Nephron progenitor cell (in vitro differentiated cells): ENCODE measurements at regions not wholly inside any gene's neighbourhood (a gene's known extent, or its start where the extent isn't known, plus 50 kb on each side); places are given as distances from the start of the nearest gene placed in this dataset.

Source experiments
- DNase-seq: peaks from one replicate; pipeline ENCODE4 v3.0.0; 2021
- H3K27ac Mint-ChIP-seq: 2 replicates; pipeline ENCODE4 v1.8.0; 2021; ENCODE audit warnings: mild to moderate bottlenecking, moderate library complexity, mixed read lengths
- H3K27me3 Mint-ChIP-seq: 2 replicates; pipeline ENCODE4 v1.8.0; 2021; ENCODE audit warnings: mild to moderate bottlenecking, low read depth, mixed read lengths; ENCODE audit not compliant: poor library complexity
- H3K36me3 Mint-ChIP-seq: 2 replicates; pipeline ENCODE4 v1.8.0; 2021; ENCODE audit warnings: low read depth, mixed read lengths
- H3K4me1 Mint-ChIP-seq: 2 replicates; pipeline ENCODE4 v1.8.0; 2021; ENCODE audit warnings: mixed read lengths
- H3K4me3 Mint-ChIP-seq: 2 replicates; pipeline ENCODE4 v1.8.0; 2021; ENCODE audit warnings: mild to moderate bottlenecking, moderate library complexity, mixed read lengths
- H3K9me3 Mint-ChIP-seq: 2 replicates; pipeline ENCODE4 v1.8.0; 2021; ENCODE audit warnings: mild to moderate bottlenecking, moderate library complexity, mixed read lengths
- TF ChIP-seq, protein P1 (sequence below): fragments of 200-600 bp; sonication (generic); IDR thresholded peaks from 2 replicates; pipeline ENCODE4 v1.5.0; 2021; ENCODE audit warnings: antibody characterized with exemption

DNA sequence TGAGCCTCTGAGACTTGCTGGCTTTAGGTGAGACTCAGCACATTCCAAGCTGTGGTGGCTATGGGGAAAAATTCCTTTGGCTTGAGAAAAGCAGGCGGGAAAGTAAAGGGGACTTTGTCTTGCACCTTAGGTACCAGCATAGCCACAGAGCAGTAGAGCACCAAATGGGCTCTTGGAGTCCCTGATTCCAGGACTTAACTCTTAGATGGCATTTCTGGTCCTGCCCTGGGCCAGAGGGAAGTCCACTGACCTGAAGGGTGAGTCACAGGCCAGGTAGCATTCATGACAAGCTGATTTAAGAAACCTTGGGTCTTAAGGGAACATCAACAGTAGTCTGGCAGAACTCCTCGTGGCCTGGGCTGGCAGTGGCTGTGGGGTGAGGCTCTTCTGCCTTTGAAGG is 344.7 kb downstream of the DUSP10 start:
- H3K27me3 Mint-ChIP-seq, result no peaks in the 10 kb centered on the region
- H3K27ac Mint-ChIP-seq, result no peak overlapping the region
- H3K9me3 Mint-ChIP-seq, result peaks cover 69% of the 10 kb centered on the region
- TF ChIP-seq, protein P1, sequence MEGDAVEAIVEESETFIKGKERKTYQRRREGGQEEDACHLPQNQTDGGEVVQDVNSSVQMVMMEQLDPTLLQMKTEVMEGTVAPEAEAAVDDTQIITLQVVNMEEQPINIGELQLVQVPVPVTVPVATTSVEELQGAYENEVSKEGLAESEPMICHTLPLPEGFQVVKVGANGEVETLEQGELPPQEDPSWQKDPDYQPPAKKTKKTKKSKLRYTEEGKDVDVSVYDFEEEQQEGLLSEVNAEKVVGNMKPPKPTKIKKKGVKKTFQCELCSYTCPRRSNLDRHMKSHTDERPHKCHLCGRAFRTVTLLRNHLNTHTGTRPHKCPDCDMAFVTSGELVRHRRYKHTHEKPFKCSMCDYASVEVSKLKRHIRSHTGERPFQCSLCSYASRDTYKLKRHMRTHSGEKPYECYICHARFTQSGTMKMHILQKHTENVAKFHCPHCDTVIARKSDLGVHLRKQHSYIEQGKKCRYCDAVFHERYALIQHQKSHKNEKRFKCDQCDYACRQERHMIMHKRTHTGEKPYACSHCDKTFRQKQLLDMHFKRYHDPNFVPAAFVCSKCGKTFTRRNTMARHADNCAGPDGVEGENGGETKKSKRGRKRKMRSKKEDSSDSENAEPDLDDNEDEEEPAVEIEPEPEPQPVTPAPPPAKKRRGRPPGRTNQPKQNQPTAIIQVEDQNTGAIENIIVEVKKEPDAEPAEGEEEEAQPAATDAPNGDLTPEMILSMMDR, result no peak
- H3K4me3 Mint-ChIP-seq, result no peak overlapping the region
- peaks cover 6% of the 10 kb centered on the region for H3K4me1 Mint-ChIP-seq
- no peak for DNase-seq
- H3K36me3 Mint-ChIP-seq, result peaks cover 29% of the 10 kb centered on the region

DNA sequence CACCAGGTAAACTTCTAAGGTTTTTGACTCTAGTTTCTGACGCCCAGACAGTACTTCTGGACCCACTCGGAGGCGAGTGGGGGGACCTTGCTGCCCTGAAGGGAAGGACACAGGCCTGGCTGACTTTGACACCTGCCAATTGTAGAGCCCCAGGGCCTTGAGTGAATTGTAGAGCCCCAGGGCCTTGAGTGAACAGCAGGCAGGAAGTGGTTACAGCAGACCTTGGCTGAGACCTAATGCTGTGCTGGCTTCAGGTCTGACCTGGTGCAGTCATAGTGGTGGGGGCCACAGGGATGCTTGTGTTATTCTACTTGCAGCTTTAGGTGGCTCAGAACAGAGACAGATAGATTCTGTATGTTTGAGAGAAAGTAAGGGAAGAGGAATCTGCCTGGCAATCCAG is 344.3 kb downstream of the DUSP10 start:
- peaks cover 6% of the 10 kb centered on the region for H3K4me1 Mint-ChIP-seq
- no peak overlapping the region for H3K27ac Mint-ChIP-seq
- DNase-seq, result no peak
- H3K9me3 Mint-ChIP-seq, result peaks cover 74% of the 10 kb centered on the region
- no peak overlapping the region for H3K4me3 Mint-ChIP-seq
- H3K36me3 Mint-ChIP-seq, result peaks cover 29% of the 10 kb centered on the region
- no peaks in the 10 kb centered on the region for H3K27me3 Mint-ChIP-seq
- TF ChIP-seq, protein P1, result no peak

GRCh38 chr1:221405146-221405545 is 336.7 kb downstream of the DUSP10 start:
- TF ChIP-seq, protein P1, result no peak
- no peak overlapping the region for H3K27ac Mint-ChIP-seq
- no peaks in the 10 kb centered on the region for H3K27me3 Mint-ChIP-seq
- H3K4me1 Mint-ChIP-seq, result no peaks in the 10 kb centered on the region
- peaks cover 10% of the 10 kb centered on the region for H3K36me3 Mint-ChIP-seq
- H3K4me3 Mint-ChIP-seq, result no peak overlapping the region
- DNase-seq, result no peak
- peaks cover 21% of the 10 kb centered on the region for H3K9me3 Mint-ChIP-seq

DNA sequence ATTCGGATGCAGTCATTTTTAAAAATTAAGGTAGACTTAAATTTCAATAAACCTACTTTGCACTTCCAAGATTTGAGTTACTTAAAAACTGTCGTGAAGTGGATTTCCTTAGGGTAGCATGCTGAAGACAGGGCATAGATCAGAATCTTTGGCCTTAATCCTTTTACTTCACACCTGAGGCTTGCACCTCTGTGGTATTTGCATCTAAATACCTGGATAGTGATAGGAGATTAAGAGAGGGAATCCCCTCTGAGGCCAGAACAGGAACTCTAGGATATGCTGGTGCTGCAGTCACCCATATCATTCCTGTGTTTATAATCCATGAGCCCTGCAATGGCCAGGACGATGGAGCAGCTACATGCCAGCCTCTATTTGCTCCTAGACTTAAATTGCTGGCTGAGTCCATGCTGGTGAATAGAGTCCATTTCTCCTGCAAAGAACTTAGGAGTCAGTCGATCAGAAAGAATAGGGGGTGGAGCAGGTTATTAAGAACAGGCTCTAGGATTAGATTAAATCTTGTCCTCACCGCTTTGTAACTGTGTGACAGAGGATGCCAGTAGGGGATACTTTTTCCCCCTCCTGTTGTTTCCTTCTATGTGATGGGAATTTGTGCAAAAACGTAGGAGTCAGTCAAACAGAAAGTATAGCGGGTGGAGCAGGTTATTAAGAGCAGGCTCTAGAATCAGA is 333.6 kb downstream of the DUSP10 start:
- Mint-ChIP-seq H3K9me3 (no peaks in the 10 kb centered on the region), H3K27ac (no peak overlapping the region), H3K36me3 (no peaks in the 10 kb centered on the region), H3K4me3 (no peak overlapping the region), H3K27me3 (peaks cover 3% of the 10 kb centered on the region), H3K4me1 (no peaks in the 10 kb centered on the region)
- no peak for DNase-seq
- TF ChIP-seq, protein P1, result no peak

- peaks cover 8% of the 10 kb centered on the region for H3K9me3 Mint-ChIP-seq
- TF ChIP-seq, protein P1, result no peak
- H3K4me1 Mint-ChIP-seq, result peaks cover 5% of the 10 kb centered on the region
- DNase-seq, result no peak
- peaks cover 7% of the 10 kb centered on the region for H3K36me3 Mint-ChIP-seq
- no peak overlapping the region for H3K4me3 Mint-ChIP-seq
- H3K27ac Mint-ChIP-seq, result no peak overlapping the region
- peaks cover 3% of the 10 kb centered on the region for H3K27me3 Mint-ChIP-seq
These were observed 330.6 kb downstream of the DUSP10 start for GRCh38 chr1:221411283-221411682.
